Ovary (tissue), 7 donors: ENCODE measurements at regions not wholly inside any gene's neighbourhood (a gene's known extent, or its start where the extent isn't known, plus 50 kb on each side); places are given as distances from the start of the nearest gene placed in this dataset.

Experiments used
- DNase-seq, 5 donors: peaks; one replicate each; pipeline ENCODE4 v3.0.0-alpha.2; 2019 to 2020
- H3K27ac ChIP-seq, 2 donors: fragments of 200-600 bp; one replicate each; pipeline versions ENCODE4 v1.5.1 to v1.8.0; 2019 to 2022
- H3K27me3 ChIP-seq: fragments of 200-600 bp; one replicate; pipeline ENCODE4 v1.8.0; 2022
- H3K36me3 ChIP-seq: fragments of 200-600 bp; sonication (generic); one replicate; pipeline ENCODE4 v1.5.1; 2019
- H3K4me1 ChIP-seq: one replicate; pipeline ENCODE4 v1.8.1; 2013; ENCODE audit warnings: mild to moderate bottlenecking, moderate library complexity; ENCODE audit not compliant: insufficient read depth
- H3K4me3 ChIP-seq: fragments of 200-600 bp; sonication (generic); one replicate; pipeline ENCODE4 v1.5.1; 2017
- H3K9me3 ChIP-seq, 2 donors: fragments of 200-600 bp in 1 of 2; sonication (generic) in 1 of 2; one replicate each; pipeline versions ENCODE4 v1.5.1 to v1.8.1; 2013 to 2019; ENCODE audit warnings: mild to moderate bottlenecking in 1 of 2, moderate library complexity in 1 of 2
- CTCF ChIP-seq, 3 donors: fragments of 450-650 bp in 2 of 3; fragments of 200-600 bp in 1 of 3; IDR thresholded peaks; one replicate each; pipeline versions ENCODE4 v1.5.1 to v1.8.0; 2016 to 2022; ENCODE audit warnings: antibody characterized with exemption in 3 of 3, mild to moderate bottlenecking in 1 of 3
- EP300 ChIP-seq: sonication (generic); formaldehyde crosslinking; IDR thresholded peaks from one replicate; pipeline ENCODE4 v1.6.1; 2017; ENCODE audit warnings: antibody characterized with exemption
- POLR2A ChIP-seq: fragments of 450-650 bp; IDR thresholded peaks from one replicate; pipeline ENCODE4 v1.6.1; 2017; ENCODE audit warnings: antibody characterized with exemption, mild to moderate bottlenecking, moderate library complexity
- whole genome bisulfite sequencing, 3 donors: extraction: QIAGEN DNeasy Blood & Tissue Kit in 1 of 3; methylation state at CpG; one replicate each; pipeline versions ENCODE4 v1.1.5 to v1.1.7; 2013 to 2017; 5-methylcytosine and 5-hydroxymethylcytosine counted together
- intact Hi-C, 4 donors: fragments of 100-400 bp; cut with DNase I; formaldehyde crosslinking; loops; one replicate each; pipeline versions ENCODE4 v1.11.0 to v1.15.1; 2022 to 2023
- donor health status: DM: no; HTN: no; CAD: no; lungs with moderate emphysema.
- donor health status: DM: no; HTN: no; CAD: no.
- donor health status: Bipolar disorder and iron deficiency.
- donor health status: DM: no; HTN: no; CAD: no.
- donor health status: DM: yes; HTN: yes; CAD: no.

GRCh38 chr5:136420168-136420898, 55.0 kb upstream of the TRPC7 start:
- no peak overlapping the region for H3K27ac ChIP-seq
- 30 to 35% (median 30%) methylated on average over 5 of the region's 5 CpGs for WGBS, 3 donors
- no peak for DNase-seq
- H3K4me1 ChIP-seq: no peaks in the 10 kb centered on the region
- no peaks in the 10 kb centered on the region for H3K27me3 ChIP-seq
- H3K9me3 ChIP-seq: no peaks in the 10 kb centered on the region
- no peaks in the 10 kb centered on the region for H3K36me3 ChIP-seq
- TF ChIP-seq EP300 (no peak), POLR2A (no peak), CTCF (IDR thresholded peaks at IDR 0.05) (no peak)
- no peak overlapping the region for H3K4me3 ChIP-seq
- intact Hi-C loops: no loop called here

DNA sequence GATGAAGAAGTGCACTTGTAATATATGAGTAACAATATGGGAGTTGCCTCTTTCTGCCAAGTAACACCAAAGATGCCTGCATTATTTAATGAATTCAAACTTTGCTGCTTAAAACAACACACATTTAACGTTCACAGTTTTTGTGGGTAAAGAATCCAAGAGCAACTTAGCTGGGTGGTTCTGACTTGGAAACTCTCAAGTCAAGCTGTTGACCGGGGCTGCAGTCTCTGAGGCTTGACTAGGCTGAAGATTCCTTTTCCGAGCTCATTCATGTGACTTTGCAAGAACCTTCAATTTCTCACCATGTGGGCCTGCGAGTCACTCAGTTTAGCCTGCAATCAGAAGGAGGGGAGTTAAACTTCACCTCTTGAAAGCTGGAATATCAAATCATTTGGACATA, 53.0 kb upstream of the TRPC7 start:
- intact Hi-C loops: no loop called here
- DNase-seq: no peak
- no peaks in the 10 kb centered on the region for H3K4me1 ChIP-seq
- H3K9me3 ChIP-seq: no peaks in the 10 kb centered on the region
- no peak overlapping the region for H3K27ac ChIP-seq
- H3K36me3 ChIP-seq: no peaks in the 10 kb centered on the region
- 65 to 74% (median 66%) methylated on average over 4 of the region's 4 CpGs for WGBS, 3 donors
- TF ChIP-seq EP300 (no peak), CTCF (IDR thresholded peaks at IDR 0.05) (no peak), POLR2A (no peak)
- H3K27me3 ChIP-seq: no peaks in the 10 kb centered on the region
- no peak overlapping the region for H3K4me3 ChIP-seq
